ENCODE measurements at regions not wholly inside any gene's neighbourhood (a gene's known extent, or its start where the extent isn't known, plus 50 kb on each side); places are given as distances from the start of the nearest gene placed in this dataset.
A peak's percentile ranks its signal among the peaks of the same experiment; 100 is the strongest.

GRCh38 chr1:243982447-243983018, 68.5 kb upstream of the ZBTB18 start:
- peak; percentile 51 for DNase-seq
- H2BK120ac ChIP-seq (ENCODE audit: low read depth, low read length, poor library complexity, severe bottlenecking), result no peak overlapping the region
- no peak overlapping the region for H3K9ac ChIP-seq (ENCODE audit: extremely low read depth, insufficient read length, low read length)
- no peak overlapping the region for H3K4me3 Mint-ChIP-seq
- no peak overlapping the region for H3K56ac ChIP-seq (ENCODE audit: insufficient read length, low read depth, low read length)
- H3K14ac ChIP-seq (ENCODE audit: insufficient read depth, low read length), result no peak overlapping the region
- H2AK5ac ChIP-seq (ENCODE audit: insufficient read length, low read length), result no peak overlapping the region
- no peaks in the 10 kb centered on the region for H3K9me3 ChIP-seq (ENCODE audit: control insufficient read depth, low read depth, low read length)
- H2BK15ac ChIP-seq (ENCODE audit: low read depth, low read length), result no peak overlapping the region
- no CpG with 5 or more reads among the region's 7 CpGs for WGBS (ENCODE audit: extremely low coverage, insufficient read length, low lambda C conversion rate)
- no peak overlapping the region for H3K27ac Mint-ChIP-seq
- H3K4me1 ChIP-seq (ENCODE audit: insufficient read depth, low read length), result no peaks in the 10 kb centered on the region
- H3T11ph ChIP-seq (ENCODE audit: low read length), result no peak overlapping the region
- no peaks in the 10 kb centered on the region; a peak in 1 of 7 replicates for H3K36me3 Mint-ChIP-seq (ENCODE audit: insufficient read depth in 1 of 3, low read depth in 3 of 3)
- H4K5ac ChIP-seq (ENCODE audit: insufficient read length, low read depth, low read length), result no peak overlapping the region
- no peaks in the 10 kb centered on the region for H4K20me1 ChIP-seq (ENCODE audit: control insufficient read depth, insufficient read depth, insufficient read length)
- H2BK12ac ChIP-seq (ENCODE audit: insufficient read length, low read depth, low read length), result no peak overlapping the region
- H3K4me2 ChIP-seq (ENCODE audit: insufficient read depth, insufficient read length, low read length), result no peak overlapping the region
- H3K18ac ChIP-seq (ENCODE audit: insufficient read length, low read depth, low read length), result no peak overlapping the region
- H3K27me3 ChIP-seq (ENCODE audit: insufficient read depth, low read length), result no peaks in the 10 kb centered on the region
- no peak overlapping the region for H4K91ac ChIP-seq (ENCODE audit: insufficient read length, low read depth, low read length)
- H3K4ac ChIP-seq (ENCODE audit: low read depth, low read length), result no peak overlapping the region
- H2BK20ac ChIP-seq (ENCODE audit: low read depth, low read length, poor library complexity, severe bottlenecking), result no peak overlapping the region
- no peak overlapping the region for H3K27ac ChIP-seq (ENCODE audit: insufficient read length, low read depth, low read length)
- no peak overlapping the region for H4K8ac ChIP-seq (replicated peaks; ENCODE audit: insufficient read length, low read depth, low read length)
- no peaks in the 10 kb centered on the region; the same call in 1 of the 2 replicates for H3K27me3 Mint-ChIP-seq (ENCODE audit: low read depth)
- H3K9me3 Mint-ChIP-seq, result peaks cover 0 to 3% of the 10 kb centered on the region in 2 experiments; a peak in 1 of 5 replicates
- H2AFZ ChIP-seq (ENCODE audit: low read length), result no peak overlapping the region
- H3K79me1 ChIP-seq (ENCODE audit: insufficient read depth, low read depth, low read length, poor library complexity, severe bottlenecking), result no peaks in the 10 kb centered on the region
- H3K23me2 ChIP-seq (ENCODE audit: insufficient read length, low read depth, low read length, poor library complexity, severe bottlenecking), result no peaks in the 10 kb centered on the region
- H3K79me2 ChIP-seq (ENCODE audit: insufficient read depth, low read length), result no peaks in the 10 kb centered on the region
- TF ChIP-seq, protein P1, sequence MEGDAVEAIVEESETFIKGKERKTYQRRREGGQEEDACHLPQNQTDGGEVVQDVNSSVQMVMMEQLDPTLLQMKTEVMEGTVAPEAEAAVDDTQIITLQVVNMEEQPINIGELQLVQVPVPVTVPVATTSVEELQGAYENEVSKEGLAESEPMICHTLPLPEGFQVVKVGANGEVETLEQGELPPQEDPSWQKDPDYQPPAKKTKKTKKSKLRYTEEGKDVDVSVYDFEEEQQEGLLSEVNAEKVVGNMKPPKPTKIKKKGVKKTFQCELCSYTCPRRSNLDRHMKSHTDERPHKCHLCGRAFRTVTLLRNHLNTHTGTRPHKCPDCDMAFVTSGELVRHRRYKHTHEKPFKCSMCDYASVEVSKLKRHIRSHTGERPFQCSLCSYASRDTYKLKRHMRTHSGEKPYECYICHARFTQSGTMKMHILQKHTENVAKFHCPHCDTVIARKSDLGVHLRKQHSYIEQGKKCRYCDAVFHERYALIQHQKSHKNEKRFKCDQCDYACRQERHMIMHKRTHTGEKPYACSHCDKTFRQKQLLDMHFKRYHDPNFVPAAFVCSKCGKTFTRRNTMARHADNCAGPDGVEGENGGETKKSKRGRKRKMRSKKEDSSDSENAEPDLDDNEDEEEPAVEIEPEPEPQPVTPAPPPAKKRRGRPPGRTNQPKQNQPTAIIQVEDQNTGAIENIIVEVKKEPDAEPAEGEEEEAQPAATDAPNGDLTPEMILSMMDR (conservative IDR thresholded peaks at IDR 0.05), result peak; percentile 68
- no peak overlapping the region for H3K23ac ChIP-seq (ENCODE audit: insufficient read length, low read depth, low read length)
- peaks cover 0 to 5% of the 10 kb centered on the region in 2 experiments for H3K4me1 Mint-ChIP-seq
- no peak overlapping the region for H2BK5ac ChIP-seq (ENCODE audit: insufficient read length, low read length)

All from H9 (cell line).